ENCODE measurements at regions not wholly inside any gene's neighbourhood (a gene's known extent, or its start where the extent isn't known, plus 50 kb on each side); places are given as distances from the start of the nearest gene placed in this dataset.

- Mint-ChIP-seq H3K4me3 (no peak overlapping the region), H3K27ac (no peak overlapping the region), H3K4me1 (no peaks in the 10 kb centered on the region), H3K36me3 (no peaks in the 10 kb centered on the region), H3K27me3 (ENCODE audit: low read depth) (no peaks in the 10 kb centered on the region), H3K9me3 (peaks cover under 1% of the 10 kb centered on the region)
- no peak for TF ChIP-seq CTCF (IDR thresholded peaks at IDR 0.05; ENCODE audit: unreplicated experiment)
- DNase-seq (ENCODE audit: low spot score in 2 of 2, unreplicated experiment in 2 of 2), result no peak
Measured at GRCh38 chr10:126770809-126771208, 100.3 kb upstream of the C10orf90 start.

GRCh38 chr10:126776168-126776567 is 105.7 kb upstream of the C10orf90 start:
- no peaks in the 10 kb centered on the region for H3K36me3 Mint-ChIP-seq
- no peaks in the 10 kb centered on the region for H3K27me3 Mint-ChIP-seq (ENCODE audit: low read depth)
- no peak for TF ChIP-seq CTCF (IDR thresholded peaks at IDR 0.05; ENCODE audit: unreplicated experiment)
- peak overlapping the region; percentile 80 for H3K27ac Mint-ChIP-seq
- H3K4me3 Mint-ChIP-seq, result no peak overlapping the region
- H3K9me3 Mint-ChIP-seq, result peaks cover 4% of the 10 kb centered on the region
- no peak for DNase-seq (ENCODE audit: low spot score in 2 of 2, unreplicated experiment in 2 of 2)
- H3K4me1 Mint-ChIP-seq, result peaks cover 9% of the 10 kb centered on the region

GRCh38 chr10:126777714-126778113 is 107.2 kb upstream of the C10orf90 start:
- no peaks in the 10 kb centered on the region for H3K27me3 Mint-ChIP-seq (ENCODE audit: low read depth)
- no peak for TF ChIP-seq CTCF (IDR thresholded peaks at IDR 0.05; ENCODE audit: unreplicated experiment)
- no peak overlapping the region for H3K4me3 Mint-ChIP-seq
- H3K36me3 Mint-ChIP-seq, result no peaks in the 10 kb centered on the region
- no peak for DNase-seq (ENCODE audit: low spot score in 2 of 2, unreplicated experiment in 2 of 2)
- no peak overlapping the region for H3K27ac Mint-ChIP-seq
- peaks cover 13% of the 10 kb centered on the region for H3K4me1 Mint-ChIP-seq
- peaks cover 4% of the 10 kb centered on the region for H3K9me3 Mint-ChIP-seq

- Mint-ChIP-seq H3K27ac (no peak overlapping the region), H3K27me3 (ENCODE audit: low read depth) (no peaks in the 10 kb centered on the region), H3K4me3 (no peak overlapping the region), H3K36me3 (no peaks in the 10 kb centered on the region), H3K9me3 (peaks cover 3% of the 10 kb centered on the region), H3K4me1 (peaks cover 13% of the 10 kb centered on the region)
- no peak for TF ChIP-seq CTCF (IDR thresholded peaks at IDR 0.05; ENCODE audit: unreplicated experiment)
- no peak for DNase-seq (ENCODE audit: low spot score in 2 of 2, unreplicated experiment in 2 of 2)
Measured at GRCh38 chr10:126781450-126782216, 111.1 kb upstream of the C10orf90 start.

- Mint-ChIP-seq H3K9me3 (peaks cover 3% of the 10 kb centered on the region), H3K27ac (no peak overlapping the region), H3K27me3 (ENCODE audit: low read depth) (no peaks in the 10 kb centered on the region), H3K4me1 (peaks cover 23% of the 10 kb centered on the region), H3K36me3 (no peaks in the 10 kb centered on the region), H3K4me3 (no peak overlapping the region)
- no peak for TF ChIP-seq CTCF (IDR thresholded peaks at IDR 0.05; ENCODE audit: unreplicated experiment)
- DNase-seq (ENCODE audit: low spot score in 2 of 2, unreplicated experiment in 2 of 2), result no peak
Measured at GRCh38 chr10:126783806-126784557, 113.5 kb upstream of the C10orf90 start.

Data from mesothelial cell of epicardium (in vitro differentiated cells).